ENCODE measurements at regions not wholly inside any gene's neighbourhood (a gene's known extent, or its start where the extent isn't known, plus 50 kb on each side); places are given as distances from the start of the nearest gene placed in this dataset.
A peak's percentile ranks its signal among the peaks of the same experiment; 100 is the strongest.

DNA sequence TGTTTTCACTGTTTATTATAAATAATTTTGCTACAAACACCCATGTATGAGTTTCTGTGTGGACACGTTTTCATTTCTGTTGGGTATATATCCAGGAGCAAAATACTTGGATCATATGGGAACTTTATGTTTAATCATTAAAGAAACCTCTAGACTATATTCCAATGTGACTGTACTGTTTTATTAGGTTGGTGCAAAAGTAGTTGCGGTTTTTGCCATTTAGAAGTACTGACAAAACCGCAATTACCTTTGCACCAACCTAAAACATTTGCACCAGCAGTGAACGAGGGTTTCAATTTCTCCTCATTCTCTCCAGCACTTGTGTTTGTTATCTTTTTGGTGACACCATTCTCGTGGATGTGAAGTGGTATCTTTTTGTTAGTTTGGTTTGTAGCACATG lies 565.0 kb downstream of the TRIML1 start:
- H3K4me3 ChIP-seq (ENCODE audit: control insufficient read depth, low read depth, low read length), result no peak overlapping the region
- DNase-seq (ENCODE audit: low read depth), result no peak
- TF ChIP-seq, protein P1, sequence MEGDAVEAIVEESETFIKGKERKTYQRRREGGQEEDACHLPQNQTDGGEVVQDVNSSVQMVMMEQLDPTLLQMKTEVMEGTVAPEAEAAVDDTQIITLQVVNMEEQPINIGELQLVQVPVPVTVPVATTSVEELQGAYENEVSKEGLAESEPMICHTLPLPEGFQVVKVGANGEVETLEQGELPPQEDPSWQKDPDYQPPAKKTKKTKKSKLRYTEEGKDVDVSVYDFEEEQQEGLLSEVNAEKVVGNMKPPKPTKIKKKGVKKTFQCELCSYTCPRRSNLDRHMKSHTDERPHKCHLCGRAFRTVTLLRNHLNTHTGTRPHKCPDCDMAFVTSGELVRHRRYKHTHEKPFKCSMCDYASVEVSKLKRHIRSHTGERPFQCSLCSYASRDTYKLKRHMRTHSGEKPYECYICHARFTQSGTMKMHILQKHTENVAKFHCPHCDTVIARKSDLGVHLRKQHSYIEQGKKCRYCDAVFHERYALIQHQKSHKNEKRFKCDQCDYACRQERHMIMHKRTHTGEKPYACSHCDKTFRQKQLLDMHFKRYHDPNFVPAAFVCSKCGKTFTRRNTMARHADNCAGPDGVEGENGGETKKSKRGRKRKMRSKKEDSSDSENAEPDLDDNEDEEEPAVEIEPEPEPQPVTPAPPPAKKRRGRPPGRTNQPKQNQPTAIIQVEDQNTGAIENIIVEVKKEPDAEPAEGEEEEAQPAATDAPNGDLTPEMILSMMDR (IDR thresholded peaks at IDR 0.05; ENCODE audit: control insufficient read depth, insufficient read depth, low read depth, low read length, missing control alignments), result no peak

DNA sequence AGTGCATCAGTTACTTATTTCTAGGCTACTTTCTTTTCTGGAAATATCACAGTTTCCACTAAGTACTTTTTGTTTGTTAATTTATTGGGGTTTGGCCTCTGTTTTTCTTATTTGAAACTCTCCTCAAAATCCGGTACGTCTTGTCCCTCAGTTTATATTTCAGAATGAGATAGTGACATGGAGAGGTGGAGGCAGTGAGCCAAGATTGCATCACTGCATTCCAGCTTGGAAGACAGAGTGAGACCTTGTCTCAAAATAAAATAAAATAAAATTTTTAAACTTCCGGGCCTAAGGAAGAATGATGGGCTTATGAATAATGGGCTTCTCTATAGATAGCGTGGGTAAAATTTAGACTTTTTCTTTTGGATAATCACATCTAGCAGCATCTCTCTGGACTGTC lies 567.8 kb downstream of the TRIML1 start:
- H3K4me3 ChIP-seq (ENCODE audit: control insufficient read depth, low read depth, low read length), result no peak overlapping the region
- no peak for DNase-seq (ENCODE audit: low read depth)
- TF ChIP-seq, protein P1 (IDR thresholded peaks at IDR 0.05; ENCODE audit: control insufficient read depth, insufficient read depth, low read depth, low read length, missing control alignments), result no peak

DNA sequence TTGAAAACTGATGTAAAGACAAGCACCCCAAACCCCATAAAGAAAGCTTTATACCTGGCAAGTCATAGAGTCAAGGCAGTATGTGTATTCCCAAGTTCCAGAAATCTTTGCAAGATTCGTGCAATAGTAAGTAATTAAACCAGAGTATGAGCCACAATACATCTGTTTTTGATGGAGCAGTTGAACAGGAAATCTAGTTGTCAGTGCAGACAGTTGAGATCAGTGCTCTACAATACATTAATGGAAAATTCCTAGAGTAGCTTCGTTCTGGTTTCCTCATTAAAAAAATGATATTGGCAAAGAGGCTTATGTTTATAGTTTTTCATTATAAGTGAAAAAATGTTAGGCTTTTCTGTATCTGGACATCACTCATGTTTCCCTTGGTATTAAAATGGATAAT lies 575.3 kb downstream of the TRIML1 start:
- TF ChIP-seq, protein P1 (IDR thresholded peaks at IDR 0.05; ENCODE audit: control insufficient read depth, insufficient read depth, low read depth, low read length, missing control alignments), result no peak
- peak; percentile 80 for DNase-seq (ENCODE audit: low read depth)

GRCh38 chr4:188714907-188715306 lies 575.7 kb downstream of the TRIML1 start:
- no peak overlapping the region for H3K4me3 ChIP-seq (ENCODE audit: control insufficient read depth, low read depth, low read length)
- peak; percentile 81 for DNase-seq (ENCODE audit: low read depth)
- TF ChIP-seq, protein P1 (IDR thresholded peaks at IDR 0.05; ENCODE audit: control insufficient read depth, insufficient read depth, low read depth, low read length, missing control alignments), result no peak

More for the DNA sequence above, 575.3 kb downstream of the TRIML1 start:
- H3K4me3 ChIP-seq (ENCODE audit: control insufficient read depth, low read depth, low read length), result no peak overlapping the region

GRCh38 chr4:188717661-188718060 lies 578.4 kb downstream of the TRIML1 start:
- H3K4me3 ChIP-seq (ENCODE audit: control insufficient read depth, low read depth, low read length), result no peak overlapping the region
- TF ChIP-seq, protein P1 (IDR thresholded peaks at IDR 0.05; ENCODE audit: control insufficient read depth, insufficient read depth, low read depth, low read length, missing control alignments), result no peak
- no peak for DNase-seq (ENCODE audit: low read depth)

DNA sequence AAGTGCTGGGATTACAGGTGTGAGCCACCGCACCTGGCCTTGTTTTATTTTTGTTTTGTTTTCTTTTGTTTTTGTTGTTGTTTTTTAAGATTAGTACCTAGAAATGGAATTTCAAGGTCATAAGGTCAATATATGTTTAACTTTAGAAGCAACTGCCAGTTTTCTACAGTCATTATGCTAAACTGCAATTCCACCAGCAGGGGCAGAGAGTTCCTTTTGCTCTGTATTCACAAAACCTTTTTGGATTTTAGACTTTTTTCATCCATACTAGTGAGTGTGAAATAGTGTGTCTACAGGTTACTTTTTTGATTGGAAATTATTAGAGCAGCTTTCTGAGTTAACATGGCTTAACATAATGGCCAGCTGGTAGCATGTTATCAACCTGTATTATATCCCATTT lies 580.6 kb downstream of the TRIML1 start:
- TF ChIP-seq, protein P1 (IDR thresholded peaks at IDR 0.05; ENCODE audit: control insufficient read depth, insufficient read depth, low read depth, low read length, missing control alignments), result peak; percentile 26
- H3K4me3 ChIP-seq (ENCODE audit: control insufficient read depth, low read depth, low read length), result no peak overlapping the region
- no peak for DNase-seq (ENCODE audit: low read depth)

DNA sequence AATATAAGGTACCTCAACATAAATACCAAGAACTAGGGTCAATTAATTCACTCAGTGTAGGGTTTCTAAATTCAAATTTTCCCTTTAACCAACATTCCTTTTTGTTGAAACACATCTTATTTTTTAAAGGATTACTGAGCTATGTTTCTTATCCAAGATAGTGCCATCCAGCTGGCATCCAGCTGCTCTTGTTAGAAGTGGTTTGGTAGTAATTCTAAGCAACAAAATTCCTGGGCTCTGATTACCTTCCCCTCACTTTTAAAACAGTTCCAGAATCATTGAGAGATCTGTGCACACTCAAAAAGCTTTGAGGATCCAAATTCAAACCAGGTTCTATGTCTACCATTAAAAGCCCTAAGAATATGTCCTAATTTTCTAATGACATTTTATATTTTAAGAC lies 583.7 kb downstream of the TRIML1 start:
- TF ChIP-seq, protein P1 (IDR thresholded peaks at IDR 0.05; ENCODE audit: control insufficient read depth, insufficient read depth, low read depth, low read length, missing control alignments), result no peak
- DNase-seq (ENCODE audit: low read depth), result peak; percentile 31
- no peak overlapping the region for H3K4me3 ChIP-seq (ENCODE audit: control insufficient read depth, low read depth, low read length)

Data from AG09309 (cell line).